ENCODE measurements at regions not wholly inside any gene's neighbourhood (a gene's known extent, or its start where the extent isn't known, plus 50 kb on each side); places are given as distances from the start of the nearest gene placed in this dataset.
"Not testable (repeated sequence)": the region's sequence is repeated elsewhere in the genome, so short reads cannot be mapped to it uniquely, and the experiment has no call there.

GRCh38 chr6:17012421-17013225 lies 89.2 kb upstream of the STMND1 start:
- peak; percentile 28 for DNase-seq

- DNase-seq: no peak
Observed at GRCh38 chr6:17011985-17012384, 89.9 kb upstream of the STMND1 start.

- DNase-seq: no peak
Observed at GRCh38 chr6:17007749-17008148, 94.1 kb upstream of the STMND1 start.

- DNase-seq: no peak
Observed at GRCh38 chr6:17006543-17006942, 95.3 kb upstream of the STMND1 start.

- no peak for DNase-seq
Observed at GRCh38 chr6:17004269-17004668, 97.6 kb upstream of the STMND1 start.

GRCh38 chr6:17002123-17002522 lies 99.7 kb upstream of the STMND1 start:
- no peak for DNase-seq

- no peak for DNase-seq
Observed at GRCh38 chr6:17001188-17001587, 100.7 kb upstream of the STMND1 start.

- no peak for DNase-seq
Observed at GRCh38 chr6:16999491-17000436, 102.1 kb upstream of the STMND1 start.

- DNase-seq: no peak
Observed at GRCh38 chr6:16998461-16998860, 103.4 kb upstream of the STMND1 start.

- no peak for DNase-seq
Observed at GRCh38 chr6:16995511-16996250, 106.2 kb upstream of the STMND1 start.

GRCh38 chr6:16993396-16993795 lies 108.5 kb upstream of the STMND1 start:
- no peak for DNase-seq

- DNase-seq: no peak
Observed at GRCh38 chr6:16991981-16992629, 109.7 kb upstream of the STMND1 start.

GRCh38 chr6:16989976-16990375 lies 111.9 kb upstream of the STMND1 start:
- not testable (repeated sequence) for DNase-seq

- no peak for DNase-seq
Observed at GRCh38 chr6:16989382-16989781, 112.5 kb upstream of the STMND1 start.

GRCh38 chr6:16987996-16988395 lies 113.9 kb upstream of the STMND1 start:
- no peak for DNase-seq

GRCh38 chr6:16985513-16986284 lies 116.2 kb upstream of the STMND1 start:
- DNase-seq: no peak

- no peak for DNase-seq
Observed at GRCh38 chr6:16982807-16983206, 119.0 kb upstream of the STMND1 start.

- no peak for DNase-seq
Observed at GRCh38 chr6:16979677-16980370, 122.0 kb upstream of the STMND1 start.

GRCh38 chr6:16978686-16979085 lies 123.2 kb upstream of the STMND1 start:
- no peak for DNase-seq

- DNase-seq: no peak
Observed at GRCh38 chr6:16976385-16977183, 125.3 kb upstream of the STMND1 start.
